Transverse colon (tissue), 4 donors: ENCODE measurements at regions not wholly inside any gene's neighbourhood (a gene's known extent, or its start where the extent isn't known, plus 50 kb on each side); places are given as distances from the start of the nearest gene placed in this dataset.

Source experiments
- POLR2A ChIP-seq: fragments of 450-650 bp; IDR thresholded peaks from one replicate; pipeline ENCODE4 v1.6.1; 2016; ENCODE audit warnings: antibody characterized with exemption, mild to moderate bottlenecking, moderate library complexity
- POLR2AphosphoS5 ChIP-seq, 3 donors: sonication (generic); formaldehyde crosslinking; IDR thresholded peaks; one replicate each; pipeline ENCODE4 v1.6.1; 2016; ENCODE audit warnings: antibody characterized with exemption in 3 of 3
- TF ChIP-seq, protein P1 (sequence below), 5 experiments: fragments of 200-600 bp in 3 of 5; fragments of 450-650 bp in 2 of 5; sonication (generic) in 3 of 5; IDR thresholded peaks; 1 replicate in 2 of 5; 2 replicates in 3 of 5; pipeline ENCODE4 v1.5.1; 2016 to 2017; ENCODE audit warnings: antibody characterized with exemption in 5 of 5, inconsistent platforms in 3 of 5, mild to moderate bottlenecking in 2 of 5, moderate library complexity in 1 of 5

DNA sequence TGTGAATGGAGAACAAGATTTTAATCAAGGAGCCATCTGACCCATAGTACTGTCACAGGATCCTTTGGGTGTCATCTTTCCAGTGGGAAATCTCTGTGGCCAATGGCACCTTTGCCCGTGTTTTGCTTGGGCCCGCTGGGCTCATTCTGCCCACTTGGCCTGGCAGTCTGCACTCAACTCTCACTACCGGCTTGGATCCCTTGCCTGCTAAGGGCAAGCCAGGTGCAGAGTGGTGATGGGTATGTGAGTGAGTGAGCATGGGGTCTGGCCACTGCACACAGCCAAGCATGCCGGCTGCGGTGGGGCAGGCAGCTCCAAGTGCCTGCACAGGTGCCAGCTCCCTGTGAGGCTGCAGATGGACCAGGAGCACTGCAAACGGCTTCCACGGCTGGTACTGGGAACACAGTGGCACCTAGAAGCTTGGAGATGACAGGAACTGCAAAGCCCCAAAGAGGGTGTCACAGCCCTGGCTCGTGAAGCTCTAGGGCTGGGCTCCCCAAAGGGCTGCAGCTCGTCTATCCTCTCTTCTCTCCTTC, 454.5 kb downstream of the TMA16 start:
- TF ChIP-seq, protein P1, sequence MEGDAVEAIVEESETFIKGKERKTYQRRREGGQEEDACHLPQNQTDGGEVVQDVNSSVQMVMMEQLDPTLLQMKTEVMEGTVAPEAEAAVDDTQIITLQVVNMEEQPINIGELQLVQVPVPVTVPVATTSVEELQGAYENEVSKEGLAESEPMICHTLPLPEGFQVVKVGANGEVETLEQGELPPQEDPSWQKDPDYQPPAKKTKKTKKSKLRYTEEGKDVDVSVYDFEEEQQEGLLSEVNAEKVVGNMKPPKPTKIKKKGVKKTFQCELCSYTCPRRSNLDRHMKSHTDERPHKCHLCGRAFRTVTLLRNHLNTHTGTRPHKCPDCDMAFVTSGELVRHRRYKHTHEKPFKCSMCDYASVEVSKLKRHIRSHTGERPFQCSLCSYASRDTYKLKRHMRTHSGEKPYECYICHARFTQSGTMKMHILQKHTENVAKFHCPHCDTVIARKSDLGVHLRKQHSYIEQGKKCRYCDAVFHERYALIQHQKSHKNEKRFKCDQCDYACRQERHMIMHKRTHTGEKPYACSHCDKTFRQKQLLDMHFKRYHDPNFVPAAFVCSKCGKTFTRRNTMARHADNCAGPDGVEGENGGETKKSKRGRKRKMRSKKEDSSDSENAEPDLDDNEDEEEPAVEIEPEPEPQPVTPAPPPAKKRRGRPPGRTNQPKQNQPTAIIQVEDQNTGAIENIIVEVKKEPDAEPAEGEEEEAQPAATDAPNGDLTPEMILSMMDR (IDR thresholded peaks at IDR 0.05) = no peak
- TF ChIP-seq POLR2A (no peak), POLR2AphosphoS5 (IDR thresholded peaks at IDR 0.05) (no peak)
